DND-41 (cell line): ENCODE measurements at regions not wholly inside any gene's neighbourhood (a gene's known extent, or its start where the extent isn't known, plus 50 kb on each side); places are given as distances from the start of the nearest gene placed in this dataset.

ENCODE experiments used
- ATAC-seq: fragments of 200-7000 bp; cut with Tn5 transposase; 3 replicates; pipeline ENCODE4 v1.9.1; 2021; ENCODE audit warnings: low read depth; ENCODE audit not compliant: insufficient read depth
- DNase-seq: peaks from one replicate; pipeline ENCODE4 v3.0.0-alpha.2; 2020
- H2AFZ ChIP-seq: 2 replicates; pipeline ENCODE4 v1.6.0; 2012; ENCODE audit warnings: low read depth, low read length
- H3K27ac ChIP-seq: 2 replicates; pipeline ENCODE4 v1.5.1; 2012; ENCODE audit warnings: low read length, inconsistent platforms
- H3K27me3 ChIP-seq: fragments of 200-600 bp; sonication (generic); 2 replicates; pipeline ENCODE4 v1.6.0; 2012; ENCODE audit warnings: low read length, mild to moderate bottlenecking, inconsistent platforms; ENCODE audit not compliant: insufficient read depth, poor library complexity
- H3K36me3 ChIP-seq: 2 replicates; pipeline ENCODE4 v1.5.1; 2012; ENCODE audit warnings: low read length, inconsistent platforms; ENCODE audit not compliant: insufficient read depth
- H3K4me1 ChIP-seq: 2 replicates; pipeline ENCODE4 v1.5.1; 2012; ENCODE audit warnings: mild to moderate bottlenecking, low read length; ENCODE audit not compliant: insufficient read depth
- H3K4me2 ChIP-seq: 2 replicates; pipeline ENCODE4 v1.6.0; 2012; ENCODE audit warnings: mild to moderate bottlenecking, moderate library complexity, low read length, inconsistent platforms; ENCODE audit not compliant: insufficient read depth
- H3K4me3 ChIP-seq, 2 experiments: fragments of 200-600 bp in 1 of 2; shearing (Covaris generic) in 1 of 2; 2 replicates each; pipeline ENCODE4 v1.5.1; 2012 to 2016; ENCODE audit warnings: inconsistent platforms in 2 of 2, low read length in 2 of 2, mild to moderate bottlenecking in 2 of 2, low read depth in 1 of 2, moderate library complexity in 1 of 2
- H3K79me2 ChIP-seq: 2 replicates; pipeline ENCODE4 v1.6.0; 2012; ENCODE audit warnings: low read length, inconsistent platforms; ENCODE audit not compliant: insufficient read depth
- H3K9ac ChIP-seq: 2 replicates; pipeline ENCODE4 v1.6.0; 2012; ENCODE audit warnings: low read depth, mild to moderate bottlenecking, inconsistent platforms, low read length, moderate library complexity
- H3K9me3 ChIP-seq: 2 replicates; pipeline ENCODE4 v1.5.1; 2012; ENCODE audit warnings: low read length, moderate library complexity, mild to moderate bottlenecking, inconsistent platforms; ENCODE audit not compliant: insufficient read depth, severe bottlenecking
- H4K20me1 ChIP-seq: 2 replicates; pipeline ENCODE4 v1.6.0; 2012; ENCODE audit warnings: low read length; ENCODE audit not compliant: insufficient read depth
- EZH2 ChIP-seq: IDR thresholded peaks from 3 replicates; pipeline ENCODE4 v1.6.1; 2012; ENCODE audit warnings: borderline replicate concordance, low read depth, mild to moderate bottlenecking, moderate library complexity, low read length, inconsistent platforms; ENCODE audit not compliant: severe bottlenecking
- TF ChIP-seq, protein P1 (sequence below): IDR thresholded peaks from 2 replicates; pipeline ENCODE4 v1.5.1; 2012; ENCODE audit warnings: borderline replicate concordance, low read length, moderate library complexity, mild to moderate bottlenecking; ENCODE audit not compliant: poor library complexity, severe bottlenecking; ENCODE audit errors: extremely low read depth

DNA sequence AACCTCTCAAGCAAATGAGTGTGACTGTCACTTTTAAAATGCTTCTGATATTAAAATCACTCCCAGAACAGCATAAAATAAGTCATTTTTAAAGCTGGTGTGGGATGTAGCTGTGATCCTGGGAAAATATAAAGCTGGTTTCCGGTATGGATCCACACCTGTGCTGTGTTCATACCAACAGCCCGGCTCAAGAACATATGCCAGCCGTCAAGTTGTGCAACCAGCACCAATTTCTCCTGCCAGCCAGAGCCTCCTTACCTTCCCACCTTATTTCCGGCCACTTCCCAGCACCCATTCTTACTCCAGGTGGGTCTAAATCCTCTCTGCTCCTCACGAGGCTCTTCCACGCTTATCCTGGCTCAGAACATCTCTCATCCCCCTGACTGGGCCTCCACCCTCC is 50.9 kb upstream of the RPS6KA2 start:
- H3K9me3 ChIP-seq: no peaks in the 10 kb centered on the region
- H3K4me2 ChIP-seq: no peak overlapping the region
- ATAC-seq: no peak
- DNase-seq: no peak
- H3K27me3 ChIP-seq: peaks cover 1% of the 10 kb centered on the region
- no peak overlapping the region for H3K27ac ChIP-seq
- no peaks in the 10 kb centered on the region for H4K20me1 ChIP-seq
- no peak for TF ChIP-seq EZH2
- TF ChIP-seq, protein P1, sequence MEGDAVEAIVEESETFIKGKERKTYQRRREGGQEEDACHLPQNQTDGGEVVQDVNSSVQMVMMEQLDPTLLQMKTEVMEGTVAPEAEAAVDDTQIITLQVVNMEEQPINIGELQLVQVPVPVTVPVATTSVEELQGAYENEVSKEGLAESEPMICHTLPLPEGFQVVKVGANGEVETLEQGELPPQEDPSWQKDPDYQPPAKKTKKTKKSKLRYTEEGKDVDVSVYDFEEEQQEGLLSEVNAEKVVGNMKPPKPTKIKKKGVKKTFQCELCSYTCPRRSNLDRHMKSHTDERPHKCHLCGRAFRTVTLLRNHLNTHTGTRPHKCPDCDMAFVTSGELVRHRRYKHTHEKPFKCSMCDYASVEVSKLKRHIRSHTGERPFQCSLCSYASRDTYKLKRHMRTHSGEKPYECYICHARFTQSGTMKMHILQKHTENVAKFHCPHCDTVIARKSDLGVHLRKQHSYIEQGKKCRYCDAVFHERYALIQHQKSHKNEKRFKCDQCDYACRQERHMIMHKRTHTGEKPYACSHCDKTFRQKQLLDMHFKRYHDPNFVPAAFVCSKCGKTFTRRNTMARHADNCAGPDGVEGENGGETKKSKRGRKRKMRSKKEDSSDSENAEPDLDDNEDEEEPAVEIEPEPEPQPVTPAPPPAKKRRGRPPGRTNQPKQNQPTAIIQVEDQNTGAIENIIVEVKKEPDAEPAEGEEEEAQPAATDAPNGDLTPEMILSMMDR: no peak
- H3K9ac ChIP-seq: no peak overlapping the region
- no peaks in the 10 kb centered on the region for H3K79me2 ChIP-seq
- H3K4me3 ChIP-seq: no peak overlapping the region
- H2AFZ ChIP-seq: no peak overlapping the region
- no peaks in the 10 kb centered on the region for H3K36me3 ChIP-seq
- H3K4me1 ChIP-seq: no peaks in the 10 kb centered on the region
